ENCODE measurements at regions not wholly inside any gene's neighbourhood (a gene's known extent, or its start where the extent isn't known, plus 50 kb on each side); places are given as distances from the start of the nearest gene placed in this dataset.

GRCh38 chr1:81618376-81618775 lies 182.4 kb upstream of the ADGRL2 start:
- no peak for DNase-seq (ENCODE audit: low read depth)

- peak; percentile 6 for DNase-seq (ENCODE audit: low read depth)
Measured at GRCh38 chr1:81617308-81617967, 183.3 kb upstream of the ADGRL2 start.

GRCh38 chr1:81613803-81614202 lies 186.9 kb upstream of the ADGRL2 start:
- no peak for DNase-seq (ENCODE audit: low read depth)

GRCh38 chr1:81607924-81608323 lies 192.8 kb upstream of the ADGRL2 start:
- DNase-seq (ENCODE audit: low read depth): no peak

- DNase-seq (ENCODE audit: low read depth): no peak
Measured at GRCh38 chr1:81607086-81607485, 193.6 kb upstream of the ADGRL2 start.

GRCh38 chr1:81606656-81607055 lies 194.1 kb upstream of the ADGRL2 start:
- no peak for DNase-seq (ENCODE audit: low read depth)

GRCh38 chr1:81605023-81605422 lies 195.7 kb upstream of the ADGRL2 start:
- no peak for DNase-seq (ENCODE audit: low read depth)

GRCh38 chr1:81600878-81601622 lies 199.7 kb upstream of the ADGRL2 start:
- DNase-seq (ENCODE audit: low read depth): no peak

- DNase-seq (ENCODE audit: low read depth): no peak
Measured at GRCh38 chr1:81600363-81600762, 200.4 kb upstream of the ADGRL2 start.

GRCh38 chr1:81598623-81599022 lies 202.1 kb upstream of the ADGRL2 start:
- no peak for DNase-seq (ENCODE audit: low read depth)

- DNase-seq (ENCODE audit: low read depth): no peak
Measured at GRCh38 chr1:81597720-81598426, 202.9 kb upstream of the ADGRL2 start.

- no peak for DNase-seq (ENCODE audit: low read depth)
Measured at GRCh38 chr1:81596341-81596740, 204.4 kb upstream of the ADGRL2 start.

- no peak for DNase-seq (ENCODE audit: low read depth)
Measured at GRCh38 chr1:81594206-81594605, 206.5 kb upstream of the ADGRL2 start.

- no peak for DNase-seq (ENCODE audit: low read depth)
Measured at GRCh38 chr1:81592233-81592632, 208.5 kb upstream of the ADGRL2 start.

GRCh38 chr1:81590171-81590570 lies 210.6 kb upstream of the ADGRL2 start:
- no peak for DNase-seq (ENCODE audit: low read depth)

GRCh38 chr1:81588149-81588548 lies 212.6 kb upstream of the ADGRL2 start:
- no peak for DNase-seq (ENCODE audit: low read depth)

GRCh38 chr1:81587426-81587825 lies 213.3 kb upstream of the ADGRL2 start:
- DNase-seq (ENCODE audit: low read depth): no peak

GRCh38 chr1:81585371-81585770 lies 215.4 kb upstream of the ADGRL2 start:
- DNase-seq (ENCODE audit: low read depth): no peak

GRCh38 chr1:81584398-81584797 lies 216.3 kb upstream of the ADGRL2 start:
- DNase-seq (ENCODE audit: low read depth): no peak

GRCh38 chr1:81583878-81584277 lies 216.9 kb upstream of the ADGRL2 start:
- DNase-seq (ENCODE audit: low read depth): no peak

GRCh38 chr1:81582467-81582986 lies 218.2 kb upstream of the ADGRL2 start:
- DNase-seq (ENCODE audit: low read depth): no peak

- no peak for DNase-seq (ENCODE audit: low read depth)
Measured at GRCh38 chr1:81578867-81579266, 221.9 kb upstream of the ADGRL2 start.

Measured in stromal cell of bone marrow (primary cell).